ENCODE measurements at regions not wholly inside any gene's neighbourhood (a gene's known extent, or its start where the extent isn't known, plus 50 kb on each side); places are given as distances from the start of the nearest gene placed in this dataset.

GRCh38 chr15:24879492-24879891 lies 75.3 kb upstream of the SNRPN start:
- H3K4me3 ChIP-seq (ENCODE audit: low read depth, low read length), result no peak overlapping the region
- TF ChIP-seq CTCF (IDR thresholded peaks at IDR 0.05; ENCODE audit: insufficient read depth, low read depth, low read length), result no peak
- DNase-seq (ENCODE audit: low read depth), result no peak

GRCh38 chr15:24880663-24881062 lies 74.1 kb upstream of the SNRPN start:
- no peak for TF ChIP-seq CTCF (IDR thresholded peaks at IDR 0.05; ENCODE audit: insufficient read depth, low read depth, low read length)
- H3K4me3 ChIP-seq (ENCODE audit: low read depth, low read length), result no peak overlapping the region
- no peak for DNase-seq (ENCODE audit: low read depth)

- no peak for TF ChIP-seq CTCF (IDR thresholded peaks at IDR 0.05; ENCODE audit: insufficient read depth, low read depth, low read length)
- DNase-seq (ENCODE audit: low read depth), result no peak
These were observed 68.2 kb upstream of the SNRPN start for GRCh38 chr15:24886538-24886937.

GRCh38 chr15:24898715-24899272 lies 56.0 kb upstream of the SNRPN start:
- no peak for DNase-seq (ENCODE audit: low read depth)
- no peak for TF ChIP-seq CTCF (IDR thresholded peaks at IDR 0.05; ENCODE audit: insufficient read depth, low read depth, low read length)
- no peak overlapping the region for H3K4me3 ChIP-seq (ENCODE audit: low read depth, low read length)

More at GRCh38 chr15:24886538-24886937, 68.2 kb upstream of the SNRPN start:
- H3K4me3 ChIP-seq (ENCODE audit: low read depth, low read length), result no peak overlapping the region

GRCh38 chr15:24899367-24899766 lies 55.4 kb upstream of the SNRPN start:
- DNase-seq (ENCODE audit: low read depth), result no peak
- TF ChIP-seq CTCF (IDR thresholded peaks at IDR 0.05; ENCODE audit: insufficient read depth, low read depth, low read length), result no peak
- no peak overlapping the region for H3K4me3 ChIP-seq (ENCODE audit: low read depth, low read length)

GRCh38 chr15:24899795-24900194 lies 55.0 kb upstream of the SNRPN start:
- no peak for TF ChIP-seq CTCF (IDR thresholded peaks at IDR 0.05; ENCODE audit: insufficient read depth, low read depth, low read length)
- no peak for DNase-seq (ENCODE audit: low read depth)
- no peak overlapping the region for H3K4me3 ChIP-seq (ENCODE audit: low read depth, low read length)

- no peak for TF ChIP-seq CTCF (IDR thresholded peaks at IDR 0.05; ENCODE audit: insufficient read depth, low read depth, low read length)
- no peak overlapping the region for H3K4me3 ChIP-seq (ENCODE audit: low read depth, low read length)
These were observed 53.4 kb upstream of the SNRPN start for GRCh38 chr15:24901409-24901808.

More at GRCh38 chr15:24901409-24901808, 53.4 kb upstream of the SNRPN start:
- DNase-seq (ENCODE audit: low read depth), result no peak

Data from fibroblast of villous mesenchyme (primary cell).